ENCODE measurements at regions not wholly inside any gene's neighbourhood (a gene's known extent, or its start where the extent isn't known, plus 50 kb on each side); places are given as distances from the start of the nearest gene placed in this dataset.

GRCh38 chr1:163706915-163707314 is 385.2 kb downstream of the NUF2 start:
- intact Hi-C loops (cut with micrococcal nuclease; ENCODE audit: unreplicated experiment), result no loop called here
- CTCF ChIA-PET, result no interaction called here
- peaks cover 3% of the 10 kb centered on the region for H3K27me3 Mint-ChIP-seq (ENCODE audit: insufficient read depth, unreplicated experiment)
- Histone ChIP-seq H3K36me3 (ENCODE audit: control insufficient read depth, insufficient read depth, low read length) (no peaks in the 10 kb centered on the region), H3K27me3 (replicated peaks; ENCODE audit: control insufficient read depth, insufficient read depth, low read length) (no peaks in the 10 kb centered on the region), H3K4me3 (ENCODE audit: low read depth, low read length) (no peak overlapping the region), H3K9me3 (no peaks in the 10 kb centered on the region), H3K4me1 (no peaks in the 10 kb centered on the region)
- TF ChIP-seq CTCF (IDR thresholded peaks at IDR 0.05; ENCODE audit: insufficient read depth in 1 of 2, low read depth in 1 of 2, low read length in 1 of 2, severe bottlenecking in 1 of 2, unreplicated experiment in 1 of 2), result no peak
- H3K4me1 Mint-ChIP-seq (ENCODE audit: low read depth, unreplicated experiment), result no peaks in the 10 kb centered on the region
- BruUV-seq (replicated peaks), result no TSS peak
- no peak for DNase-seq
- H3K9me3 Mint-ChIP-seq (ENCODE audit: unreplicated experiment), result no peaks in the 10 kb centered on the region
- H3K4me3 Mint-ChIP-seq (ENCODE audit: unreplicated experiment), result no peak overlapping the region
- no peak overlapping the region for H3K27ac Mint-ChIP-seq (ENCODE audit: unreplicated experiment)
- no peaks in the 10 kb centered on the region for H3K36me3 Mint-ChIP-seq (ENCODE audit: insufficient read depth, unreplicated experiment)
- POLR2A ChIA-PET, result no interaction called here

- POLR2A ChIA-PET, result no interaction called here
- Mint-ChIP-seq H3K4me1 (ENCODE audit: low read depth, unreplicated experiment) (no peaks in the 10 kb centered on the region), H3K4me3 (ENCODE audit: unreplicated experiment) (no peak overlapping the region), H3K9me3 (ENCODE audit: unreplicated experiment) (no peaks in the 10 kb centered on the region), H3K27me3 (ENCODE audit: insufficient read depth, unreplicated experiment) (peaks cover 3% of the 10 kb centered on the region), H3K27ac (ENCODE audit: unreplicated experiment) (no peak overlapping the region), H3K36me3 (ENCODE audit: insufficient read depth, unreplicated experiment) (no peaks in the 10 kb centered on the region)
- intact Hi-C loops (cut with micrococcal nuclease; ENCODE audit: unreplicated experiment), result no loop called here
- TF ChIP-seq CTCF (IDR thresholded peaks at IDR 0.05; ENCODE audit: insufficient read depth in 1 of 2, low read depth in 1 of 2, low read length in 1 of 2, severe bottlenecking in 1 of 2, unreplicated experiment in 1 of 2), result no peak
- Histone ChIP-seq H3K4me1 (no peaks in the 10 kb centered on the region), H3K4me3 (ENCODE audit: low read depth, low read length) (no peak overlapping the region), H3K36me3 (ENCODE audit: control insufficient read depth, insufficient read depth, low read length) (no peaks in the 10 kb centered on the region), H3K27me3 (replicated peaks; ENCODE audit: control insufficient read depth, insufficient read depth, low read length) (no peaks in the 10 kb centered on the region), H3K9me3 (no peaks in the 10 kb centered on the region)
- no peak for DNase-seq
- no TSS peak for BruUV-seq (replicated peaks)
- CTCF ChIA-PET, result no interaction called here
Observed at GRCh38 chr1:163709636-163710035, 387.9 kb downstream of the NUF2 start.

- intact Hi-C loops (cut with micrococcal nuclease; ENCODE audit: unreplicated experiment), result no loop called here
- Mint-ChIP-seq H3K4me3 (ENCODE audit: unreplicated experiment) (no peak overlapping the region), H3K9me3 (ENCODE audit: unreplicated experiment) (no peaks in the 10 kb centered on the region), H3K4me1 (ENCODE audit: low read depth, unreplicated experiment) (no peaks in the 10 kb centered on the region), H3K36me3 (ENCODE audit: insufficient read depth, unreplicated experiment) (no peaks in the 10 kb centered on the region), H3K27me3 (ENCODE audit: insufficient read depth, unreplicated experiment) (peaks cover 3% of the 10 kb centered on the region), H3K27ac (ENCODE audit: unreplicated experiment) (no peak overlapping the region)
- ChIA-PET POLR2A (no interaction called here), CTCF (no interaction called here)
- H3K4me1 ChIP-seq, result no peaks in the 10 kb centered on the region
- no peak for TF ChIP-seq CTCF (IDR thresholded peaks at IDR 0.05; ENCODE audit: insufficient read depth in 1 of 2, low read depth in 1 of 2, low read length in 1 of 2, severe bottlenecking in 1 of 2, unreplicated experiment in 1 of 2)
- BruUV-seq (replicated peaks), result no TSS peak
- H3K4me3 ChIP-seq (ENCODE audit: low read depth, low read length), result no peak overlapping the region
- no peaks in the 10 kb centered on the region for H3K27me3 ChIP-seq (replicated peaks; ENCODE audit: control insufficient read depth, insufficient read depth, low read length)
- no peak for DNase-seq
- H3K9me3 ChIP-seq, result no peaks in the 10 kb centered on the region
- H3K36me3 ChIP-seq (ENCODE audit: control insufficient read depth, insufficient read depth, low read length), result no peaks in the 10 kb centered on the region
Observed at GRCh38 chr1:163712321-163712720, 390.6 kb downstream of the NUF2 start.
